IMR-90 (cell line): ENCODE measurements at regions not wholly inside any gene's neighbourhood (a gene's known extent, or its start where the extent isn't known, plus 50 kb on each side); places are given as distances from the start of the nearest gene placed in this dataset.

Source experiments
- ATAC-seq: fragments of 200-7000 bp; cut with Tn5 transposase; 2 replicates; pipeline ENCODE4 v1.9.1; 2020; ENCODE audit warnings: low read depth, mild to moderate bottlenecking, moderate library complexity
- BruUV-seq: library from RNA; stranded (reverse); fragments of 400-500 nt; replicated peaks from 2 replicates; lab custom pipeline; 2021; lab: Mats Ljungman, UMichigan
- CTCF ChIA-PET: fragments of 300-600 bp; formaldehyde crosslinking; extraction: SDS; loops from one replicate; lab custom pipeline; 2021; ENCODE audit warnings: antibody characterized with exemption; lab: Yijun Ruan, JAX
- POLR2A ChIA-PET: fragments of 300-600 bp; sonication (Branson Sonifier 250); formaldehyde crosslinking; loops from one replicate; lab custom pipeline; 2022; ENCODE audit warnings: antibody characterized with exemption; ENCODE audit not compliant: unreplicated experiment; lab: Charles Lee
- DNase-seq: peaks from one replicate; pipeline ENCODE4 v3.0.0; 2013
- H2AFZ ChIP-seq: replicated peaks from 2 replicates; pipeline ENCODE3; 2013; ENCODE audit warnings: low read length, mild to moderate bottlenecking; ENCODE audit not compliant: poor library complexity
- H2AK5ac ChIP-seq: 2 replicates; pipeline ENCODE4 v1.6.1; 2013; ENCODE audit warnings: low read depth, low read length, inconsistent platforms
- H2AK9ac ChIP-seq: replicated peaks from 2 replicates; pipeline ENCODE3; 2013; ENCODE audit warnings: mild to moderate bottlenecking, low read depth, low read length, moderate library complexity; ENCODE audit not compliant: poor library complexity
- H2BK120ac ChIP-seq: 2 replicates; pipeline ENCODE4 v1.6.1; 2013; ENCODE audit warnings: low read depth, low read length, inconsistent platforms
- H2BK15ac ChIP-seq: 3 replicates; pipeline ENCODE4 v1.6.1; 2013; ENCODE audit warnings: low read depth, low read length, inconsistent platforms
- H2BK20ac ChIP-seq: 2 replicates; pipeline ENCODE4 v1.6.1; 2013; ENCODE audit warnings: low read depth, mild to moderate bottlenecking, inconsistent platforms, low read length, moderate library complexity
- H2BK5ac ChIP-seq: 2 replicates; pipeline ENCODE4 v1.6.1; 2013; ENCODE audit warnings: mild to moderate bottlenecking, low read depth, low read length, inconsistent platforms; ENCODE audit not compliant: poor library complexity, severe bottlenecking
- H3K14ac ChIP-seq: replicated peaks from 2 replicates; pipeline ENCODE4 v1.6.1; 2013; ENCODE audit warnings: low read depth, low read length, inconsistent platforms
- H3K18ac ChIP-seq: 2 replicates; pipeline ENCODE4 v1.6.1; 2013; ENCODE audit warnings: low read depth, low read length, control low read depth
- H3K23ac ChIP-seq: 2 replicates; pipeline ENCODE4 v1.6.1; 2013; ENCODE audit warnings: low read depth, low read length, inconsistent platforms
- H3K27ac ChIP-seq: 2 replicates; pipeline ENCODE4 v1.5.1; 2013; ENCODE audit warnings: mild to moderate bottlenecking, control low read depth, low read length; ENCODE audit not compliant: insufficient read depth
- H3K27me3 ChIP-seq: 2 replicates; pipeline ENCODE4 v1.6.1; 2013; ENCODE audit warnings: low read length; ENCODE audit not compliant: control insufficient read depth, insufficient read depth
- H3K36me3 ChIP-seq: 2 replicates; pipeline ENCODE4 v1.6.1; 2013; ENCODE audit warnings: low read length, mixed read lengths; ENCODE audit not compliant: control insufficient read depth, insufficient read depth
- H3K4ac ChIP-seq: 2 replicates; pipeline ENCODE4 v1.6.1; 2013; ENCODE audit warnings: low read depth, low read length, inconsistent platforms
- H3K4me1 ChIP-seq: 2 replicates; pipeline ENCODE4 v1.6.1; 2013; ENCODE audit warnings: low read length, mixed read lengths; ENCODE audit not compliant: control insufficient read depth, insufficient read depth
- H3K4me2 ChIP-seq: 2 replicates; pipeline ENCODE4 v1.6.1; 2013; ENCODE audit warnings: low read depth, mild to moderate bottlenecking, control low read depth, low read length, moderate library complexity
- H3K4me3 ChIP-seq: 2 replicates; pipeline ENCODE4 v1.5.1; 2013; ENCODE audit warnings: low read depth, mild to moderate bottlenecking, control low read depth, low read length, moderate library complexity; ENCODE audit not compliant: insufficient read depth
- H3K56ac ChIP-seq: 2 replicates; pipeline ENCODE4 v1.6.1; 2013; ENCODE audit warnings: low read length, inconsistent platforms; ENCODE audit not compliant: insufficient read depth; ENCODE audit errors: extremely low read depth
- H3K79me1 ChIP-seq, 2 experiments: 2 replicates each; pipeline ENCODE4 v1.6.1; 2013; ENCODE audit warnings: low read length in 2 of 2, inconsistent platforms in 1 of 2, low read depth in 1 of 2
- H3K9ac ChIP-seq: 2 replicates; pipeline ENCODE4 v1.6.1; 2013; ENCODE audit warnings: low read depth, low read length, control low read depth
- H3K9me1 ChIP-seq: 2 replicates; pipeline ENCODE4 v1.6.1; 2013; ENCODE audit warnings: low read length, inconsistent platforms; ENCODE audit not compliant: insufficient read depth
- H3K9me3 ChIP-seq: 2 replicates; pipeline ENCODE4 v1.6.1; 2013; ENCODE audit warnings: low read length; ENCODE audit not compliant: control insufficient read depth, insufficient read depth
- H4K20me1 ChIP-seq: 2 replicates; pipeline ENCODE4 v1.6.1; 2013; ENCODE audit warnings: low read length, inconsistent platforms; ENCODE audit not compliant: insufficient read depth
- H4K5ac ChIP-seq: 2 replicates; pipeline ENCODE4 v1.6.1; 2013; ENCODE audit warnings: mild to moderate bottlenecking, low read depth, low read length, control low read depth
- H4K8ac ChIP-seq, 2 experiments: 2 replicates each; pipeline ENCODE4 v1.6.1; 2013; ENCODE audit warnings: low read depth in 2 of 2, low read length in 2 of 2, control low read depth in 1 of 2, inconsistent platforms in 1 of 2
- H4K91ac ChIP-seq: 2 replicates; pipeline ENCODE4 v1.6.1; 2013; ENCODE audit warnings: low read depth, low read length, inconsistent platforms; ENCODE audit not compliant: insufficient read depth
- BHLHE40 ChIP-seq: fragments of 150-350 bp; IDR thresholded peaks from 2 replicates; pipeline ENCODE4 v1.6.1; 2016; ENCODE audit warnings: mild to moderate bottlenecking, low read depth, low read length
- CEBPB ChIP-seq: IDR thresholded peaks from 2 replicates; pipeline ENCODE4 v1.6.1; 2012; ENCODE audit warnings: low read depth, low read length, improper control_type of control experiment
- ELK1 ChIP-seq: fragments of 150-350 bp; IDR thresholded peaks from 2 replicates; pipeline ENCODE4 v1.6.1; 2016; ENCODE audit warnings: low read depth, mild to moderate bottlenecking, low read length, moderate library complexity, borderline replicate concordance
- MAZ ChIP-seq: IDR thresholded peaks from 2 replicates; pipeline ENCODE4 v1.6.1; 2012; ENCODE audit warnings: low read depth, mild to moderate bottlenecking, low read length, improper control_type of control experiment, moderate library complexity, borderline replicate concordance
- NFE2L2 ChIP-seq: fragments of 150-350 bp; IDR thresholded peaks from 2 replicates; pipeline ENCODE4 v1.6.1; 2016; ENCODE audit warnings: low read depth, mild to moderate bottlenecking, low read length
- POLR2A ChIP-seq: IDR thresholded peaks from 2 replicates; pipeline ENCODE4 v1.6.1; 2012; ENCODE audit warnings: mild to moderate bottlenecking, low read depth, low read length
- RAD21 ChIP-seq: IDR thresholded peaks from 2 replicates; pipeline ENCODE4 v1.6.1; 2012; ENCODE audit warnings: low read length, improper control_type of control experiment
- RFX5 ChIP-seq: IDR thresholded peaks from 2 replicates; pipeline ENCODE4 v1.8.0; 2012; ENCODE audit warnings: low read depth, mild to moderate bottlenecking, low read length, moderate library complexity
- SMC3 ChIP-seq: fragments of 150-350 bp; IDR thresholded peaks from 2 replicates; pipeline ENCODE4 v1.6.1; 2016; ENCODE audit warnings: low read depth, mild to moderate bottlenecking, antibody characterized with exemption, low read length, moderate library complexity
- USF2 ChIP-seq: fragments of 150-350 bp; IDR thresholded peaks from 2 replicates; pipeline ENCODE4 v1.6.1; 2017; ENCODE audit warnings: mild to moderate bottlenecking, antibody characterized with exemption, low read length, low read depth
- WGBS, 2 experiments: methylation state at CpG; one replicate each; pipeline versions ENCODE4 v1.1.5 to v1.1.7; 2013; ENCODE audit warnings: missing lambda C conversion rate in 2 of 2; ENCODE audit not compliant: insufficient read length in 1 of 2; ENCODE audit errors: extremely low coverage in 2 of 2; 5-methylcytosine and 5-hydroxymethylcytosine counted together
- dilution Hi-C: fragments of 300-500 bp; cut with HindIII; formaldehyde crosslinking; loops from one replicate; pipeline ENCODE4 v1.14.3; 2018; ENCODE audit warnings: low sequenced_read_pairs; ENCODE audit not compliant: unreplicated experiment
- in situ Hi-C: fragments of 300-500 bp; cut with MboI; formaldehyde crosslinking; loops from 3 replicates; pipeline ENCODE4 v1.14.3; 2019; ENCODE audit warnings: low sequenced_read_pairs, inconsistent platforms, mixed read lengths
- intact Hi-C: fragments of 100-400 bp; cut with micrococcal nuclease; formaldehyde crosslinking; loops from 2 replicates; pipeline ENCODE4 v1.10.0; 2022

GRCh38 chr3:69658514-69659140, 80.6 kb upstream of the MITF start:
- no peaks in the 10 kb centered on the region for H3K4me1 ChIP-seq
- H4K91ac ChIP-seq, result no peak overlapping the region
- no peaks in the 10 kb centered on the region for H3K79me1 ChIP-seq
- no peak overlapping the region for H3K18ac ChIP-seq
- no peak overlapping the region for H2BK120ac ChIP-seq
- no peak for DNase-seq
- H2BK20ac ChIP-seq, result no peak overlapping the region
- TF ChIP-seq MAZ, result no peak
- TF ChIP-seq NFE2L2, result no peak
- no peak for TF ChIP-seq ELK1
- no peak for TF ChIP-seq SMC3
- no peak for TF ChIP-seq RAD21
- no peak for TF ChIP-seq CEBPB
- no peak for TF ChIP-seq RFX5
- TF ChIP-seq BHLHE40, result no peak
- TF ChIP-seq POLR2A, result no peak
- no peak for TF ChIP-seq USF2
- H3K27me3 ChIP-seq, result peaks cover 14% of the 10 kb centered on the region
- in situ Hi-C loops, result no loop called here
- dilution Hi-C loops, result no loop called here
- no peak for ATAC-seq
- H2AK9ac ChIP-seq, result no peak overlapping the region
- no peak overlapping the region for H4K5ac ChIP-seq
- ChIA-PET CTCF (interaction anchor here (0.7 kb wide), 1 partner anchor 43 kb away, joined by 3 read pairs; no protein-coding TSS in a partner anchor), POLR2A (no interaction called here)
- H3K9me3 ChIP-seq, result no peaks in the 10 kb centered on the region
- H3K4ac ChIP-seq, result no peak overlapping the region
- no peak overlapping the region for H2AK5ac ChIP-seq
- H3K56ac ChIP-seq, result no peak overlapping the region
- no peak overlapping the region for H4K8ac ChIP-seq
- H2BK15ac ChIP-seq, result no peak overlapping the region
- no peak overlapping the region for H3K4me3 ChIP-seq
- no peak overlapping the region for H3K23ac ChIP-seq
- no TSS peak for BruUV-seq
- no peaks in the 10 kb centered on the region for H4K20me1 ChIP-seq
- no peaks in the 10 kb centered on the region for H3K9me1 ChIP-seq
- H3K36me3 ChIP-seq, result no peaks in the 10 kb centered on the region
- intact Hi-C loops, result no loop called here
- no peak overlapping the region for H2BK5ac ChIP-seq
- H3K4me2 ChIP-seq, result no peak overlapping the region
- H3K14ac ChIP-seq, result no peak overlapping the region
- no peak overlapping the region for H2AFZ ChIP-seq
- WGBS, 2 experiments, result no CpG with 5 or more reads among the region's 4 CpGs
- H3K9ac ChIP-seq, result no peak overlapping the region
- no peak overlapping the region for H3K27ac ChIP-seq
